ENCODE measurements at regions not wholly inside any gene's neighbourhood (a gene's known extent, or its start where the extent isn't known, plus 50 kb on each side); places are given as distances from the start of the nearest gene placed in this dataset.
"Not testable (repeated sequence)": the region's sequence is repeated elsewhere in the genome, so short reads cannot be mapped to it uniquely, and the experiment has no call there.

DNA sequence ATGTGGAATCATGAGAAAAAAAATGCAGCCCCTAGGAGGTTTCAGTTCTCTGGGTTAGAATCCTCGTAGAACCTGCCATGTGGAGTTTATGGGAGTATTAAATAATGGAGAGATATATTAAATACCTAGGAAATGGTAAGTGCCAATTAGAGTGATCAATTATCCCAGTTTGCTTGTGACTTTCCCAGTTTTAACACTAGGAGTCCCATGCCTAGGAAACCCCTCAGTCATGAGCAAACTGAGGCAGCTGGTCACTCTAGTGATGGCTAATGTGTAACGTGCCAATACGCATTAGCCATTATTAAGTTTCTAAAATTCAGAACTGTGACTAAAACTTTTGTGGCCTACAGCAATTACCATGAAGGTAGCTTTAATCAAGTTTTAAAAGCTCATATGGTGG, 720.6 kb downstream of the TAF11L14 start:
- DNase-seq (ENCODE audit: low spot score) = no peak

DNA sequence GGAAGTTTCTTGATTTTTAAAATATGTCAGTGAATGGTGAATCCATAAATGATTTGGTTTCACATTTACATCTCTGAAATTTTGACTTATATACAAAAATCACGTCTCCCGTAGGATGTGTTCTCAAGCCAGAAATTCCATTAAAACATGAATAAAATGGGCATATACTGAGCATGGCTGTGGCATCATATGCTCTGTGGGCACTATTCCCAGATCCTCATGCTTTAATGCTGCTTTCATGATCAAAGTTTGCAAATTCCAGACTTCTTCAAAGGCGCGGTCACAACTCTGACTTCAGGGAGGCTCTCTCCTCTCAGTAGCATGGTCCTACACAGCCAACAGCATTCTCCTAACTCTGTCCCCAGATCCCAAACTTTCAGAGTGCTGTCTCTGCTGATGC, 723.2 kb downstream of the TAF11L14 start:
- DNase-seq (ENCODE audit: low spot score) = no peak

DNA sequence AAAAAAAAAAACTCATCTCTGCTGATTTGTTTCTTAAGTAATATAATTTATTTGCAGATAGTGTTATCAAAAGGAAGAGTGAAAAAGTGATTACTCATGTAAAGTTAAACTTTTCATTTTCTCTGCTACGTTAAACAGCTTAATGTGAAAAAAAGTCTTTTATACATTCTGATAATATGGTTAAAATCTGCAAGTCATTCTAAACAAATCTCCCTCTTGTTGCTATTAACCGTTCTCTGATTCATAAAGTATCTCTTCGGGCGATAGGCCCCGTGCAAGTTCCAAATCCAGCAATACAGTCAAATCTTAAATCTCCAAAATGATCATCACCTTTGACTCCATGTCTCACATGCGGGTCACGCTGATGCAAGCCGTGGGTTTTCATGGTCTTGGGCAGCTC, 732.0 kb downstream of the TAF11L14 start:
- DNase-seq (ENCODE audit: low spot score) = no peak

DNA sequence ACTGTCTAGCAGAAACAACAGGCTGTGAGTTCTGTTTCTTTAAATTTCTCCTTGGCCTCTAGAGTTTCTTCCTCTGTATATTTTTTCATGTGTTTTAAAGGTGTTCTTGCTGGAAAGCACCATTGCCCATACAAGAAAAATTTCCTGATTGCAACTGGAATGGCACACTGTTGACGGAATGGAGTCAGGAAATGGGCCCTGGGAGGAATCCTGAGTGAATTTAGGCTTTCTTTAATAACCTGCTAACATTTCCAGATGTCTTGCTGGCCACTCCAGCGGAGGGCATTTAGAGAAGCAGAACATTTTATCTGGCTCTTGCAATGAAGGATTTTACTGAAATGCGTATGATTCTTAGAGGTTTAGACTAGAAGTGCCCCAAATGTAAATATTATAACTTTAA, 736.3 kb downstream of the TAF11L14 start:
- DNase-seq (ENCODE audit: low spot score) = no peak

DNA sequence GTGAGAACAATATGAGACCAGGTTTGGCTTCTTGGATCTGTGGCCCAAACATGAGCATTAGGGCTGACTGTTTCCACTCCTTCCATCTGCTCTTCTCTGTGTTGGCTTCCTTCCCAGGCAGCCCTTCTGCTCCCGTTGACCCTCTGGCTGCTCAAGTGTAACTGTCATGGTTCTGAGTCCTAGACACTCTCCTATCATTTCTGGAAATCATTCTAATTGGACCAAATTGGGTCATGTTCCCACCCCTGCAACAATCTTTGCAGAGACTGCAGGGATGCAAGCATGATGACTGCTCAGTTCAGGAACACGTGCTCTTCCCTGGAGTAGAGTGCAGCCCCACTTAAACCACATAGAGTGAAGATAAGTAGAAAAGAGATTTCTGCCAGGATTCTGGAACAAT, 741.4 kb downstream of the TAF11L14 start:
- DNase-seq (ENCODE audit: low spot score) = no peak

DNA sequence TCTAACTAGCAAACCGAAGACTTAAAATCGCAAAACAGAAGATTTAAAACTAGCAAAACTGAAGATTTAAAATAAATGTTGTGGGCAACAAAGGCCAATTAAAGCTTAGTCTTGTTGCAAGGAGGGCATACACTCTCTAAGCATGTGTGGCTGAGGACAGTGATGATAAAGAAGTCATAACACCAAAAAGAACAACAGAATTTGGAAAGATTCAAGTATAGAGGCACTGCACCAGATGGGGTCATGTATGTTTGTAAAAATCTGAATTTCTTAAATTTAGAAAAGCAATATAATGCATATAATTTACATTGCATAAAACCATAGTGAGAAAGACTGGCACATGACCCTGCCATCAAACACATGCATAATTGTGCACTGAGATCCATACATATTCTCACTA, 743.8 kb downstream of the TAF11L14 start:
- DNase-seq (ENCODE audit: low spot score) = no peak

DNA sequence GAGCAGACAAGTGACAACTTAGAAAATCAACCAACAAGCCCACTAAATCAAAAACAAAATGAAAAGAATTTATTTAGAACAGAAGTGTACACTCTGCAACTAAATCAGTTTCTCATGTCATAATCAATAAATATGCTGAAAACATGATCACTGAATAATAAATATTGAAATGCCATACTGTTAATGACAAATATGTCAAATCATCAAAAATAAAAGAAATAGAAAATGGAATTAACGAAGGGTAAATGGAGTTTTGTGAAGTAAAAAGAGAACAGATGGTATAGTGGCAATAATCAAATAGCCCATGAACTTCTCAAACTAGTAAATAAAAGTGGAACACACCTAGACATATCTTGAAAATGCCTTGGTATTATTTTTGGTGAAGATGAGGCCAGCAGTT, 744.9 kb downstream of the TAF11L14 start:
- no peak for DNase-seq (ENCODE audit: low spot score)

DNA sequence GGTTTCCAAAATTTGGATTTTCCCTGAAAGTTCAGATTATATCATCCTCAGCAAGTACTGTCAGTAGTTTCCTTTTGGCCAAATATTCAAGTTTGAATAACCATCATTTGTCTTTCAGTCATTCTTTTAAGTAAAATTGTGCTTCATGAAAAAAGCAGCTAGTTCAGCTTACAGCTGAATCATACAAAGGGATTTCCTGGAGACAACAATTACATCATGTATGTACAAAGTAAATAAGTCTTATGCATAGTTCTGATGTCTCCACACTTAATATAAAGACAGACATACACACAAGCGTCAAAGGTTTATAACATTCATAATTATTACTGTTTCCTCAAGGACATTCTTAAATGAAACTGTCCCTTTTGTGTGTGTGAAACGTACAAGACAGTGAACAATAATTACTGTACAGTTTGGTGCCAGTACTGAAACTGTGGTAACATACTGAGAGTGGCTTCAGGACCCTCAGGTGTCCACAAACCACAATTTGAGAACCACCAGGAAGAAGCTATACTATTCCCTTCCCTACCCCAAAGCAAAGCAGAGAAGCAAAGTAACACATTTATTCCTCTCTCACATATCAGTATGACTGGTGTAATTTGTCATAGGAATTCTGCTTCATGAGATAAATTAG, 746.6 kb downstream of the TAF11L14 start:
- no peak for DNase-seq (ENCODE audit: low spot score)

DNA sequence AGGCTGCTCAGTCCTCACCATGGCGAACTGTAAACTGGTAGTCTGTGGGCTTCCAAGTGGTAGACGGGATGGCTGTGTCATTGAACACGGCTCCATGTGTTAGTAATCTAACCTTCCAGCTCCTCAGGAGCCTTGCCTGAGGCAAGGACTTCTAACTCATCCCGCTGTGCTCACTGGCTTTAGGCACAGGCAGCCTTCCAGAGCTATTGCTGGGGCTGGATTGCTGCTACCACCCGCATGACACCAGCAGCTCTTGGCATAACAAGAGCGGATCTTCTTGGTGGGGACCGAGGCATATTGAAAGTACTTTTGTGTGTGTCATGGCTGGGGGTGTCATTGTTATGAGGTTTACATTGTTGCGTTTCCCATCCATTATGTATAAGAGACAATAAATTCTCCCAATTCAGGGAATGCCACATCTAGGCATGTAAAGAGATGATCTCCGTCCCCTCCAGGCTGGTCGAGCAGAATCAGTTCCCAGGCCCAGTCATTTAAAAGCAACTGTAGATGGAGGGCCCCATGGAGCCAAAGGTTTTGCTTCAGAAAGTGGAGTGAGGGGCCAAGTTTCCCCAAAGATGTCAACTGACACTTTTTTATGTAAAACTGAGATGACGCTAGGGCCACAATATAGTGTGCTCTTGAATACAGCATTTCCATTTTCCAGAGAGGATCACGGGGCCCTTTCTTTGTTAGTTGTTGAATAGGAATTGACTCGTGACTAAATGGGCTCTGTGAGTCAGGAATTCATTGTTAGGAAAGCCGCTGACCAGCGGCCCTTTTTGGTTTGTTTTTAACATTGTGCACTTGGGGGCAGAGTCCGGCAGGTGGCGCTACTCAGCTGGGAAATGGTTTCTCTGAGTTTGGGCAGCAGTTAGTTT, 759.5 kb downstream of the TAF11L14 start:
- DNase-seq (ENCODE audit: low spot score) = peak; percentile 75

DNA sequence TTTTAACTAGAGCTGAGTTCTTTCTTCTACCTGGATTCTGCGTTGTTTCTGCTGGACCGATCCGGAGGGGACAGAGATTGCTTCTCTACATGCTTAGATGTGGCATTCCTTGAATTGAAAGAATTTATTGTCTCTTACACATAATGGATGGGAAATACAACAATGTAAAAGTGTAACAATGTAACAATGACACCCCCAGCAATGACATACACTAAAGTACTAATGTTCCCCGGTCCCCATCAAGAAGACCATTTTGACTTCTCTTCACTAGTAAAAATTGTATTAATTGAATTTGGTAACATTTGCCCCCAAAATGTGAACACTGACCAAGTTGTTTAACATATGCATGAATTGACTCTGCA, 760.2 kb downstream of the TAF11L14 start:
- no peak for DNase-seq (ENCODE audit: low spot score)

DNA sequence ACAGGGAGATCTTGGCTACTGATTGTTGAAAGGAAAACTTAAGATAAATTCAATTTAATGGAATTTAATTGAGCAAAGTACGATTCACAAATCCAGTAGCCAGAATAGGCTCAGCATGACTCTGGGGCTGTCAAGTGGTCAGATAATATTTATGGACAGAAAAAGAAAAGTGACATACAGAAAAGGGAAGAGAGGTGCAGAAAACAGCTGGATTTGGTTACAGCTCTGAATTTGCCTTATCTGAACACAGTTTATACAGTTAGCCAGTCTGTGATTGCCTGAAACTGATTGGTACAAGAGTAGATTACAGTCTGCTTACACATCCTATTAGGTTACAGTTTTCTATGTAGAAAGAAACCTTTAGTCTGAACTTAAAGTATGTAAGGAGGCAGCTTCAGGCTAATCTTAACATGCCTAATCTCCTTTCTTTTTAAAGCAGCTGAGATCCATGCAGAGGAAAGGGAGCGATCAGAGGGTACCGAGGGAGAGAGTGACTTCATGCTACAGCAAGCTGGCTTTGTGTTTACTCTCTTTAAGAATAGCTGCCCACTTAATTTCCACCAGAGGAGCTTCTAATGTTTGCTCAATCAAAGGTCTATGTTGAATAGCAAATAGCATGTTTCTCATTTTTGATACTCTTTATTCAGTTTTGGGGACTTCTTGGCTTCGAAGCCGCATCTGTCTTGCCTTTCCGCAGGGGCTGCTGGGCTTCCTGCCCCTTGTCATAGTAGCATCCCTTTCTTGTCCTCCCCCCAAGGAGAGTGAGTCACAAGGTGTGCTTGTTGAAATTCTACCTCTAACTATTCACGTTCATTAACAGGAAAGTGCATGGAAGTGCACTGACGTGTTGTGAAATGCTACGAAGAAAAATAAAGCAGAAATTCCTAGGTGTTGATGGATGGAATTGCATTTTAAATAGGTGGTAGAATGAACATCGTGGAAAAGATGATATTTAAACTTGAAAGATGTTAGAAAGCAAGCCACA, 761.2 kb downstream of the TAF11L14 start:
- no peak for DNase-seq (ENCODE audit: low spot score)

DNA sequence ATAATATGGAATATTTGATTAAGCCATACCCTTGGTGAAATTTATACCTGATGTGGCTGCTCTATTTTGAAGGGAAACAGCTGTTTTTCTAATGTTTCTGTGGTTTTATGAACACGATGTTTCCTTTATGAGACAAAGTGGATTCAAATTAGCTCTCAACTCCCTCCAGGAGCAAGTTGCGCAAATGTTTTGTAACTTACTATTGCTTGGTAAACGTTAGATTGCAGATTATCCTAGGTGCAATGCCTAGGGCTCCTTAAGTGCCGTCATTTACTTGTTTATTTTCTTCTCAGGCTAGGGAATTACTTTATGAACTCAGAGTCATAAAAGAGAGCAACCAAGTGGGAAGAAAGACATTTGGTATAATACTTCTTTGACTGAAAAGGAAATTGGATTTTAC, 763.1 kb downstream of the TAF11L14 start:
- no peak for DNase-seq (ENCODE audit: low spot score)

DNA sequence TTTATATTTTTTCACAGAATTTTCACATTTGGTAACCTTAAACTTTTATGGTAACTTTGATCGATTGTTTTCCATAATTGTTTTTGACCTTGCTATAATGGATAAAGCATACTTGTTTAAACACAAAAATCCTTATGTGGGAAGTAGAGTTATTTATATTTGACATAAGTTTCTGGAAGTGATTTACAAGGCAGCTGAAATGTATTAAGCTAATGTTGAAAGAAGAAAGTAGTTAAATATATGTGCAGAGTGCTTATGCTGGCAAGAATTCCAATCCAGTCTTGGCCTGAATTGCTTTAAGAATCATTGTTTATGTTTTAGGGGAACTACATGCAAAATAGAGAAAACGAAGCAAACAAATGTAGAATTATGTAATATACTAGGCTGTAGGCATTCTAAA, 763.6 kb downstream of the TAF11L14 start:
- DNase-seq (ENCODE audit: low spot score) = no peak

DNA sequence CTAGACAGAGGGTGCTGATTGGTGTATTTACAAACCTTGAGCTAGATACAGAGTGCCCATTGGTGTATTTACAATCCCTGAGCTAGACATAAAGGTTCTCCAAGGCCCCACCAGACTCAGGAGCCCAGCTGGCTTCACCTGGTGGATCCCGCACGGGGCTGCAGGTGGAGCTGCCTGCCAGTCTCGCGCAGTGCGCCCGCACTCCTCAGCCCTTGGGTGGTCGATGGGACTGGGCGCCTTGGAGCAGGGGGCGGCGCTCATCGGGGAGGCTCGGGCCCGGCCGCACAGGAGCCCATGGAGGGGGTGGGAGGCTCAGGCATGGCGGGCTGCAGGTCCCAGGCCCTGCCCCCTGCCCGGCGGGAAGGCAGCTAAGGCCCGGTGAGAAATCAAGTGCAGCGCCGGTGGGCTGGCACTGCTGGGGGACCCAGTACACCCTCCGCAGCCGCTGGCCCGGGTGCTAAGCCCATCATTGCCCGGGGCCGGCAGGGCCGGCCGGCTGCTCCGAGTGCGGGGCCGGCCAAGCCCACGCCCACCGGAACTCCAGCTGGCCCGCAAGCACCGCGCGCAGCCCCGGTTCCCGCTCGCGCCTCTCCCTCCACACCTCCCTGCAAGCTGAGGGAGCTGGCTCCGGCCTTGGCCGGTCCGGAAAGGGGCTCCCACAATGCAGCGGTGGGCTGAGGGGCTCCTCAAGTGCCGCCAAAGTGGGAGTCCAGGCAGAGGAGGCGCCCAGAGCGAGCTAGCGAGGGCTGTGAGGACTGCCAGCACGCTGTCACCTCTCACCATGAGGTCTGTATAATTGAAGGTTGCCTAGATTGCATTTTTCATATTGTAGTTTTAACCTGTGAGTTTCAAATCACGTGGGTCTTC, 765.4 kb downstream of the TAF11L14 start:
- not testable (repeated sequence) for DNase-seq (ENCODE audit: low spot score)

DNA sequence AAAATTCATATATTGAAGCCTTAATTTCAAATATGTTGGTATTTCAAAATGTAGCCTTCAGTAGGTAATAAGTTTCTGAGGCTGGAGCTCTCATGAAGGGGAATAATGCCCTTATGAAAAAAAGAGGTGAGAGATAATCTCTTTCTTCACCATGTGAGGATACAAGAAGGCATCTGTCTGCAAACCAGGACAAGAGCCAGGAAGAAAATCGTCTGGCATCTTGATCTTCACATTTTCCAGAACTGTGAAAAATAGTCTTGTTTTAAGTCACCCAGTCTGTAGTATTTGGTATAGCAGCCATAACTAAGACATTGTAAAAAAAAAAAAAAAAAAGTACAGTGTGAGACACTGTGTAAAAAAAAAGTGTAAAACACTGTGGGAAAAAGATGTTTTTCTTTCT, 768.9 kb downstream of the TAF11L14 start:
- DNase-seq (ENCODE audit: low spot score) = no peak

DNA sequence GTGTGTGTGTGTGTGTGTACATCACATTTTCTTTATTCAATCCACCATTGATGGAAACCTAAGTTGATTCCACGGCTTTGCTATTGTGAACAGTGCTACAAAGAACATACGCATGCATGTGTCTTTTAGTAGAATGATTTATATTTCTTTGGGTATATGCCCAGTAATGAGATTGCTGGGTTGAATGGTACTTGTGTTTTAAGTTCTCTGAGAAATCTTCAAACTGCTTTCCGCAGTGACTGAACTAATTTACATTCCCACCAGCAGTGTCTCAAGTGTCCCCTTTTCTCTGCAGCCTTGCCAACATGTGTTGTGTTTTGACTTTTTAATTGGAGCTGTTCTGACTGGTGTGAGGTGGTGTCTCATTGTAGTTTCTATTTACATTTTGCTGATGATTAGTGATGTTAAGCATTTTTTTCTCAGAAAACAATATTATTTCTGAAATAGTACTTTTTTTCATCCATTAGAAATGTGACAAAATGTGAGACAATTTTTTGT, 769.7 kb downstream of the TAF11L14 start:
- DNase-seq (ENCODE audit: low spot score) = no peak

DNA sequence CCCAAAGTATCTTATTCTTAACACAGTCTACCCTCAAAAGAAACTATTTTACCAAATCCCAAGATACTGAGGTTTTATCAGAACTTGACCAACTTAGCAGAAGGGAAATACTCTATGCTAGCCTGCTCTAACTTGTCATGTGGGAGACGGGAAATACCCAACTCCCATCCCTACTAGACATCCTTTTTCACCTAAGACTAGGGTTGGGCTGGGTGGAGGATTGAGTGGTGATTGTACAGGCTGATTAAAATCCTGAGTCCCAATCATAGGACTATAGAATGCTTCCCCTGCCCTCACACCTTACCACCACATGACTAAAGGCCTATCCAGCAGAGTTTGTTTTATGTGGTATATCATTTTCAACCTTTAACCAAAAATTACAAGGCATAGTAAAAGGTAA, 786.5 kb downstream of the TAF11L14 start:
- DNase-seq (ENCODE audit: low spot score) = no peak

DNA sequence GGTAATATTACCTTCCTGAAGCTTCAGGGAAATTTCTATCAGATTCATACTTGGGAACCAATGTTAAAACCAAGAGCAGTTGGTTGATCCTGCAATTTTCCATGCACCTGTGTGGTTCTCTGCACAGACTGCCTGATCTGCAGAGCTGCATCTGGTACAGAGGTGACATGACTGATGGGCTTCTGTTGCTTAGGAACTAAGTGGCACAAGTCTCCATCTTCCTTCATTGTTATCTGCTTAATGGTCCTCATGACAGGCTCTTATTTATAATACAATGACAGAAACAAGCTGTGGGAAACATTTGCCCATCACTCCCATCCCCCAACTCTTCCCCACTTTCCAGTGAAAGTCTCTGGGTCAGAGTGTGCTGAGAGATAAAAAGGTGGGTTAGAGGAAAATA, 799.1 kb downstream of the TAF11L14 start:
- DNase-seq (ENCODE audit: low spot score) = no peak

DNA sequence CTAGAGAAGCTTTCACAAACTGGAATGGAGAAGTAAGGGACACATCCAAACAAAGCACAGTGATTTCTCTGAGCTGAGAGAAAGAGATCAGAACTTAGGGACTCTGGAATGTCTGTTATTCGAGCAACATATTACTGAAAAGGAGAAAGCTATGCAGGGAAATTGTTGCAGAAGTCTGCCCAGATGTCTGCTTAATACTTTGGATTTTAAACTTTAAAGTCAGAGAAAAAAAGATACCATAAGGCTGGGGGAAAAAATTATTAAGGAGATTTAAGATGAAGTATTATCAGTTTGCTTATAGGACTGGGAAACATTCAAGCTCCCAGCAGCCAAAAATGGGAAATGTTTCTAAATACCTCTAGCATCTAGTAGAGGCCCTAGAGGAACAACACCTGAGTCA, 803.9 kb downstream of the TAF11L14 start:
- DNase-seq (ENCODE audit: low spot score) = no peak

DNA sequence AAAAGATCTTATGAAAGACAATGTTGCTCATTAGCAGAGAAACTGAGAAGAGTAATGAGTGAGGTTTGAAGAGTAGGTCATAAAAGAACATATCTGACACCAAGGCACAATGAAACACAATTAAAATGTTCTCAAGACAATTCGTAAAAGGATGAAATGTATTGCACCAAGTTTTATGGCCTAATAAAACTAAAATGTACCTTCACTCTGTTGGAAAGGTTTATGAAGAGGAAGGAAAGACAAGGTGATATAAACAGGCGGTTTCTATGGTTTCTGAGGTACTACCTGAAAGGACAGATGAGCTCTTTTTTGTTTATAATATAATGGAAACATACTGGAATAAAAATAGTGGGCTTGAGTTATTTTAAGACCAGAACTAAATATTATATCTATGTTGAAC, 821.3 kb downstream of the TAF11L14 start:
- no peak for DNase-seq (ENCODE audit: low spot score)

DNA sequence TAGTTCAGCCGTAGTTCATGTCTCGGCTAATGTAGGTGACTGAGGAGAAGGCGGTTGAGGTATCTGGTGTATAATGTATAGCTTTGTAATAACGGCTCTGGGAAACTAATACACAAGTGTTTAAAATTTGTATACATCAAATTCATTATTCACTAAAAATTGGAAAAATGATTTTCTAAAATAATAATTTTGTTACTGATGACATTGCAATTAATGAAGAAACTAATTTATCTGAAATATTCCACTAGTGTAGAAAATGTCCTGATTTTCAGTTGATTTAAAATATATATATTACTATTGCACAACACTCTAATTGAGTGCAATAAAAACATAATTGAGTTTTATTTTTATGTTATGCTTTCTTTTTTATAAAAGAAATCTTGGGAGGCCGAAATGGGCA, 823.0 kb downstream of the TAF11L14 start:
- DNase-seq (ENCODE audit: low spot score) = no peak
